H54 (cell line): ENCODE measurements at regions not wholly inside any gene's neighbourhood (a gene's known extent, or its start where the extent isn't known, plus 50 kb on each side); places are given as distances from the start of the nearest gene placed in this dataset.

Experiments used
- DNase-seq: peaks from one replicate; pipeline ENCODE4 v3.0.0; 2011; ENCODE audit warnings: low spot score, mixed read lengths; ENCODE audit not compliant: insufficient read length
- FAIRE-seq: peaks from 3 replicates; lab custom pipeline; 2011; peaks lifted over from hg19 to GRCh38; lab: Jason Lieb, UNC
- POLR2A ChIP-seq: IDR thresholded peaks from 2 replicates; pipeline ENCODE4 v1.6.1; 2011; ENCODE audit warnings: low read depth, mild to moderate bottlenecking, low read length

- TF ChIP-seq POLR2A = no peak
- DNase-seq (no peak), FAIRE-seq (no peak)
Observed at GRCh38 chr13:105492216-105492615, 1043.2 kb downstream of the EFNB2 start.

DNA sequence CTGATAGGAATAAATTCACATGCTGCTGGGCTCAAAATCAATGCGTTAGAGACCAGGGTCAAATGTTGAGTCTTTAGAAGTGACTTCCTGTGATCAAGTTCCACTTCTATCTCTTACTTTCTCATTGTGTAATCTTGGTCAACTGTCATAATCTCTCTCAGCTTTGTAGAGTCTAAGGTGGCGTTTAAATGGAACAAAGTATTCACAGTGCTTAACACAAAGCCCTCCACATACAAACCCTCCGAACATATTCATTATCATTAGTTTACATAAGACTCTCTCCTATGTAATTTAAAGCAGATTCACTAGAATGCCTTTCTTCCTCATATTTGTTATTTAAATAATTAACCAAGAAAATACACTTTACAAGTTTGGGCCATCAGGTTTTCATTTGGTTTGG lies 1044.1 kb downstream of the EFNB2 start:
- no peak for FAIRE-seq

GRCh38 chr13:105485081-105485480 lies 1050.4 kb downstream of the EFNB2 start:
- FAIRE-seq (no peak), DNase-seq (no peak)
- TF ChIP-seq POLR2A = no peak

More for the DNA sequence above, 1044.1 kb downstream of the EFNB2 start:
- TF ChIP-seq POLR2A = no peak
- DNase-seq = no peak

DNA sequence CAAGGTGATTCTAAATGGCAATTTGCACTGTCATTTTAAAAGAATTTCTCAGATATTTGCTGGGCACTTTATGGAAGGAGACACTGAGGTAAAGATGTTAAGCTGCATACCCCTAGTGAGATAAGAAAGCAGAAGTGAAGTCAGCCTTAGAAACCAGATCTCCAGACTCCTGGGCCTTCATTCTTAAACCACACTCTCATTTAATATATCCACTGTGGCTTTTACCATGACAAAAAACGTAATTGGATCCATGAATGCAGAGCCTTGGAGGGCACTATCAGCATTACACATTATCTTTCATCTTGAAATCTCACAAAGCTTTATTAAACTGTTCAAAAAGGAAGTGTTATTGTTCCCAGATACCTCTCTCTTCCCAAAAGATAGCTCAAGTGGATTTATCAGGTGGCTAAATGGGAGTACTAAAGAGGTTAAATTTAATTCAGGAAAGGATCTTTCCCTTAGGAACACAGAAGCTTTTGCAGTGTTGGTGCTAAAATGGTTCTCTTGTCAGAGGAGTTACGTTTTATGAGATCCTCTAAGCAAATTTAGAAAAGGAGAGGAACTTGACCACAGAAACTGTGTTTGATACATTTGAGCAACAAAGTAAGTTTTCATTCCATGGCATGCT lies 1060.4 kb downstream of the EFNB2 start:
- TF ChIP-seq POLR2A = no peak
- FAIRE-seq (no peak), DNase-seq (no peak)

DNA sequence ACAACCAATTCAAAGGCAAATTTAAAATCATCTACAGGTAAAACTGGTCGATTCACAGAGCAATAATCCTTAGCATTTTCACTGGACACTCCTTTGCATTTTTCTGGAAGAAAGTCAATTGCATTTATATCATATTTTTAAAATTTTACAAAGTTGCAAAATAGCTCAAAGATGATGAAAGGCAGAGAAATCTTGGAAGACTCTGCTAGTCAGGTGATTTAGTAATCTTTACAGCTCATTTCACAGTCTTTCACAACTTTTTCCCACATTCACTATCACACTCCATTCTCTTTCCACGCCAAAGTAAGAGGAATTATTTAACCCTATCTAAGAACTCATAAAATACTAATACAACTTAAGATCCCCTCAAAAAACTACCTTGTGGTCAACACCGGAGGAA lies 1063.8 kb downstream of the EFNB2 start:
- TF ChIP-seq POLR2A = no peak
- peak; percentile 20 for FAIRE-seq
- no peak for DNase-seq

- no peak for TF ChIP-seq POLR2A
- FAIRE-seq = peak; percentile 75
- DNase-seq = no peak
Observed at GRCh38 chr13:105466376-105466775, 1069.1 kb downstream of the EFNB2 start.

DNA sequence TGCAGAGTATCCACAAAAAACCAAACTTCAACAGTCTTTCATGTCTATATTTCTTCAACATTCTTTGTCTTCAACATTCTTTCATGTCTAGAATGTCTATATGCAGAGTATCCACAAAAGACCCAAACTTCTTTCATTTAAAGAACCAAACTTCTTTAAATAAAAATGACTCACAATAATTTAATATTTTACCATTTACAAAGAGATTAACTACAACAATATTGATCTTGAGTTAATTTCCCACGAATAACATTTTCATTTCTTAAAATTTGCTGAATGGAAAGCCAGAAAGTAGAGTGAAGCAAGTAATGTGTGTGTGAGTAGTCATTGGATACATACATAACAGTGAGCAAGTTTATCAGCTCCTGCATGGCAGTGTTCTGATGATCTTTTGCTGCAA lies 1069.7 kb downstream of the EFNB2 start, which contains the start of gene DAOA:
Gene DAOA (plus strand): TSS at position 301 of the 400 bp plus-strand sequence.
- FAIRE-seq (no peak), DNase-seq (no peak)
- no peak for TF ChIP-seq POLR2A

DNA sequence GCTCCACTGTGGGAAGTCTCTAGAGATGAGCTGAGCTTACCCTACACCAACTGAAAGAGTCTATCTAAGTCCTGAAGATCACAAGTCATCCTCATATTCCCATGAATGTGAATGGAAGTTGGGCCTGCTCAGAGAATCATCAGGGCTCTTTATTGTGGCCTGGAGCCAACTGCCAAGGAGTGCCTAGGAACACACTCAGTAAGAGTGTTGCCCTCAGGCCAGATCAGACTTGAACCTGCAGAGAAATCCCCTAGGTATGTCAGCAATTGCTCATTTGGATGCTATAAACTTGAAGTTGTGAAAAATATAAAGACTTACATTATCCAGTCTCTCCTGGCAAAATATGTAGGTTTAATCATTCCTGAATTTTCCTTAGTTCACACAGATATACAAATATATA lies 1070.2 kb downstream of the EFNB2 start:
- no peak for TF ChIP-seq POLR2A
- FAIRE-seq = peak; percentile 52
- DNase-seq = no peak

GRCh38 chr13:105464249-105464648 lies 1071.2 kb downstream of the EFNB2 start:
- DNase-seq (no peak), FAIRE-seq (peak; percentile 33)
- TF ChIP-seq POLR2A = no peak

DNA sequence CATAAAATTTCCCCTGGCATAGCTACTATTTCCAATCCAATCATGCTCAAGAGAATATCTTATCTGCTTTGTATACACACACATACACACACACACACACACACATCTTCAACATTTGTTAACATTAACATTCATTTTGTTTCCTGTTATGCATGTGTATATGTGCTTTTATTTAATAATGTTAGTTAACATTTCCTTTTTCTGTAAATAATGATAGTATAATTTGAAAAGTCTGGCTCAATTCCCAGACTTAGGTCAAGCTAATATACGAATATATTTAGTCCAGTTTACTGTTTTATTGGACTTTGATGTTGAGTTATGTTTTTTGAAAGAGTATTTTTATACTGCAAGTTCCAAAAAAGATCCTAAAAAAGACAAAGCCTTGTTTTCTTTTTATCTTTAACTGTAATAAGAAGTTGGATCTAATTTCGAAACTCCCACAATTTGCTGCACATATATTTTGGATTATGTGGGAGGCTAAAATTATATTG lies 1072.4 kb downstream of the EFNB2 start:
- FAIRE-seq (peak; percentile 41), DNase-seq (no peak)
- TF ChIP-seq POLR2A = no peak

GRCh38 chr13:105462098-105462497 lies 1073.4 kb downstream of the EFNB2 start:
- peak; percentile 86 for FAIRE-seq
- TF ChIP-seq POLR2A = no peak
- no peak for DNase-seq

DNA sequence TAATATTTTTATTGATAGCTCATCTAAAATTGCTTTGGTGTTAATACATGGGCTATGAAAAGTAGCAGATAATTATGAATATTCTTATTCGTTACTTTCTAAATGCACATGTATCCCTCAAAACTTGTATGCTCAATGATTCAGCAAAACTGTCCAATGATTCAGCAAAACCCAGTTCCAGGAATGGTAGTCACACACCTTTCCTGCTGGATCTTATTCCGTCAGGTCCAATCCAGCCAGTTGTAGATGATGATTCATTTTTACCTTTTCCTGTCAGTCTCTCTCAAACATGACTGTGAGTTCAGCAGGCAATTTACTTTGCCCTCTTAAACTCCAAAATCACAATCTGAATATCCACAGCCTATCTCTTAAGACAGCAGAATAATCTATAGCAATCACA lies 1082.6 kb downstream of the EFNB2 start:
- DNase-seq (no peak), FAIRE-seq (peak; percentile 62)
- TF ChIP-seq POLR2A = no peak

GRCh38 chr13:105450784-105451183 lies 1084.7 kb downstream of the EFNB2 start:
- no peak for TF ChIP-seq POLR2A
- FAIRE-seq = peak; percentile 65

GRCh38 chr13:105448811-105449210 lies 1086.7 kb downstream of the EFNB2 start:
- no peak for TF ChIP-seq POLR2A
- FAIRE-seq = peak; percentile 55
- no peak for DNase-seq

More at GRCh38 chr13:105450784-105451183, 1084.7 kb downstream of the EFNB2 start:
- no peak for DNase-seq

GRCh38 chr13:105446197-105446596 lies 1089.3 kb downstream of the EFNB2 start:
- no peak for TF ChIP-seq POLR2A
- DNase-seq (no peak), FAIRE-seq (peak; percentile 80)
